HG03469 (cell line): ENCODE measurements at regions not wholly inside any gene's neighbourhood (a gene's known extent, or its start where the extent isn't known, plus 50 kb on each side); places are given as distances from the start of the nearest gene placed in this dataset.

Experiments used
- ATAC-seq: cut with Tn5 transposase; IDR thresholded peaks from one replicate; pipeline ENCODE4 v1.9.1; 2021; ENCODE audit warnings: mild to moderate bottlenecking, moderate library complexity, moderate number of reproducible peaks; ENCODE audit not compliant: unreplicated experiment

- no peak for ATAC-seq
Measured at GRCh38 chr3:150074697-150075416, 104.2 kb upstream of the PFN2 start.

GRCh38 chr3:150074277-150074676 lies 103.6 kb upstream of the PFN2 start:
- no peak for ATAC-seq

GRCh38 chr3:150073513-150073912 lies 102.8 kb upstream of the PFN2 start:
- ATAC-seq: no peak

GRCh38 chr3:150073031-150073430 lies 102.3 kb upstream of the PFN2 start:
- ATAC-seq: no peak

- ATAC-seq: no peak
Measured at GRCh38 chr3:150072576-150072975, 101.9 kb upstream of the PFN2 start.

- no peak for ATAC-seq
Measured at GRCh38 chr3:150070271-150070670, 99.6 kb upstream of the PFN2 start.

GRCh38 chr3:150069633-150070032 lies 98.9 kb upstream of the PFN2 start:
- no peak for ATAC-seq

- ATAC-seq: no peak
Measured at GRCh38 chr3:150069154-150069527, 98.4 kb upstream of the PFN2 start.

- no peak for ATAC-seq
Measured at GRCh38 chr3:150068440-150069153, 97.9 kb upstream of the PFN2 start.

- ATAC-seq: no peak
Measured at GRCh38 chr3:150067561-150067960, 96.9 kb upstream of the PFN2 start.

GRCh38 chr3:150064971-150065370 lies 94.3 kb upstream of the PFN2 start:
- ATAC-seq: no peak

GRCh38 chr3:150063237-150063636 lies 92.5 kb upstream of the PFN2 start:
- no peak for ATAC-seq

- ATAC-seq: no peak
Measured at GRCh38 chr3:150062492-150062891, 91.8 kb upstream of the PFN2 start.

- ATAC-seq: no peak
Measured at GRCh38 chr3:150061288-150062024, 90.8 kb upstream of the PFN2 start.

- no peak for ATAC-seq
Measured at GRCh38 chr3:150059729-150060128, 89.0 kb upstream of the PFN2 start.

GRCh38 chr3:150059241-150059640 lies 88.5 kb upstream of the PFN2 start:
- no peak for ATAC-seq

- no peak for ATAC-seq
Measured at GRCh38 chr3:150057227-150057626, 86.5 kb upstream of the PFN2 start.

GRCh38 chr3:150055332-150055731 lies 84.6 kb upstream of the PFN2 start:
- ATAC-seq: no peak

GRCh38 chr3:150054635-150055034 lies 83.9 kb upstream of the PFN2 start:
- ATAC-seq: no peak

GRCh38 chr3:150050510-150050909 lies 79.8 kb upstream of the PFN2 start:
- ATAC-seq: no peak

GRCh38 chr3:150049317-150049716 lies 78.6 kb upstream of the PFN2 start:
- ATAC-seq: no peak

GRCh38 chr3:150041877-150042276 lies 71.2 kb upstream of the PFN2 start:
- ATAC-seq: no peak
